CD4-positive, alpha-beta T cell (primary cell): ENCODE measurements at regions not wholly inside any gene's neighbourhood (a gene's known extent, or its start where the extent isn't known, plus 50 kb on each side); places are given as distances from the start of the nearest gene placed in this dataset.

Source experiments
- ATAC-seq: fragments of 200-7000 bp; cut with Tn5 transposase; one replicate; pipeline ENCODE4 v1.10.0; 2022; ENCODE audit warnings: mild to moderate bottlenecking; ENCODE audit not compliant: poor library complexity
- CTCF ChIA-PET: fragments of 350-600 bp; sonication (Branson Sonifier 250); formaldehyde crosslinking; loops from one replicate; lab custom pipeline; 2021; ENCODE audit warnings: antibody characterized with exemption, inconsistent platforms; lab: Charles Lee
- POLR2A ChIA-PET: fragments of 350-600 bp; sonication (Branson Sonifier 250); formaldehyde crosslinking; loops from one replicate; lab custom pipeline; 2021; ENCODE audit warnings: antibody characterized with exemption, inconsistent platforms; lab: Charles Lee
- DNase-seq, 14 experiments: peaks; one replicate each; pipeline ENCODE4 v3.0.0-alpha.2; 2013 to 2020; ENCODE audit warnings: mixed read lengths in 2 of 14
- H3K27ac ChIP-seq, 2 donors: one replicate each; pipeline versions ENCODE4 v1.5.1 to v1.7.0; 2013; ENCODE audit warnings: low read length in 2 of 2, low read depth in 1 of 2, mild to moderate bottlenecking in 1 of 2
- H3K27me3 ChIP-seq, 2 experiments: 1 replicate in 1 of 2; 2 replicates in 1 of 2; pipeline versions ENCODE4 v1.6.1 to v1.7.0; 2013; ENCODE audit warnings: low read length in 2 of 2, control low read depth in 1 of 2, mild to moderate bottlenecking in 1 of 2, moderate library complexity in 1 of 2; ENCODE audit not compliant: insufficient read depth in 2 of 2, control insufficient read depth in 1 of 2
- H3K36me3 ChIP-seq: one replicate; pipeline ENCODE4 v1.6.1; 2013; ENCODE audit warnings: low read length, control low read depth; ENCODE audit not compliant: insufficient read depth
- H3K4me1 ChIP-seq: one replicate; pipeline ENCODE4 v1.6.1; 2013; ENCODE audit warnings: low read length, control low read depth; ENCODE audit not compliant: insufficient read depth
- H3K4me3 ChIP-seq: one replicate; pipeline ENCODE4 v1.5.1; 2013; ENCODE audit warnings: mild to moderate bottlenecking, low read length, moderate library complexity
- H3K9me3 ChIP-seq, 2 experiments: 1 replicate in 1 of 2; 2 replicates in 1 of 2; pipeline versions ENCODE4 v1.6.1 to v1.7.0; 2013; ENCODE audit warnings: low read length in 2 of 2, mild to moderate bottlenecking in 2 of 2, control low read depth in 1 of 2, moderate library complexity in 1 of 2; ENCODE audit not compliant: control insufficient read depth in 1 of 2, insufficient read depth in 1 of 2
- H3K27ac Mint-ChIP-seq: one replicate; pipeline ENCODE4 v1.8.0; 2020; ENCODE audit warnings: mixed read lengths
- H3K27me3 Mint-ChIP-seq: one replicate; pipeline ENCODE4 v1.8.0; 2021; ENCODE audit warnings: mixed read lengths
- H3K36me3 Mint-ChIP-seq: one replicate; pipeline ENCODE4 v1.8.0; 2021; ENCODE audit warnings: low read depth, mixed read lengths
- H3K4me1 Mint-ChIP-seq: one replicate; pipeline ENCODE4 v1.8.0; 2021; ENCODE audit warnings: low read depth, mixed read lengths
- H3K4me3 Mint-ChIP-seq: one replicate; pipeline ENCODE4 v1.8.0; 2020; ENCODE audit warnings: mild to moderate bottlenecking, mixed read lengths
- H3K9me3 Mint-ChIP-seq: one replicate; pipeline ENCODE4 v1.8.0; 2020; ENCODE audit warnings: mixed read lengths
- intact Hi-C, 2 experiments: fragments of 100-400 bp; cut with DNase I in 1 of 2; cut with micrococcal nuclease in 1 of 2; formaldehyde crosslinking; loops; one replicate each; pipeline versions ENCODE4 v1.15.1 to v1.9.0; 2023 to 2025; cut with DNase I, micrococcal nuclease
- TF ChIP-seq, protein P1 (sequence below): fragments of 200-600 bp; IDR thresholded peaks from one replicate; pipeline ENCODE4 v1.8.0; 2022; ENCODE audit warnings: antibody characterized with exemption, mild to moderate bottlenecking

DNA sequence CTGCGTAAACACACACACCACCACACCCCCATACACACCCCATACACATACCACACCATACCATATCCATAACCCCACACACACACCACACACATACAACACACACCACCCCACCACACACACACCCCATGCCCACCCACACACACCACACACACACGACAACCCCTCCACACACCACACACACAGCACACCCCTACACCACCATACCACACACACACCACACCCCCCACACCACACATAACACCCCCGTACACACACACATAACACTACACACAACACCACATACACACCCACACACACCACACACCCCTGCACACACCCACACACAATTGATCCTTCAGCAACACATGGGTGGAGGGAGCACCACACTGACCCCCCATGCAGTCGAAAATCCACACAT, 50.3 kb upstream of the BMS1 start:
- Histone ChIP-seq H3K27ac (no peak overlapping the region), H3K4me3 (no peak overlapping the region), H3K4me1 (no peaks in the 10 kb centered on the region), H3K27me3 (peaks cover 6 to 7% of the 10 kb centered on the region in 2 experiments), H3K36me3 (no peaks in the 10 kb centered on the region), H3K9me3 (no peaks in the 10 kb centered on the region)
- POLR2A ChIA-PET, result no interaction called here
- H3K27me3 Mint-ChIP-seq, result peaks cover 56% of the 10 kb centered on the region
- DNase-seq, result no peak
- ATAC-seq, result no peak
- H3K4me3 Mint-ChIP-seq, result no peak overlapping the region
- CTCF ChIA-PET, result no interaction called here
- intact Hi-C loops, result no loop called here
- H3K4me1 Mint-ChIP-seq, result no peaks in the 10 kb centered on the region
- no peaks in the 10 kb centered on the region for H3K9me3 Mint-ChIP-seq
- H3K36me3 Mint-ChIP-seq, result no peaks in the 10 kb centered on the region
- H3K27ac Mint-ChIP-seq, result no peak overlapping the region
- TF ChIP-seq, protein P1, sequence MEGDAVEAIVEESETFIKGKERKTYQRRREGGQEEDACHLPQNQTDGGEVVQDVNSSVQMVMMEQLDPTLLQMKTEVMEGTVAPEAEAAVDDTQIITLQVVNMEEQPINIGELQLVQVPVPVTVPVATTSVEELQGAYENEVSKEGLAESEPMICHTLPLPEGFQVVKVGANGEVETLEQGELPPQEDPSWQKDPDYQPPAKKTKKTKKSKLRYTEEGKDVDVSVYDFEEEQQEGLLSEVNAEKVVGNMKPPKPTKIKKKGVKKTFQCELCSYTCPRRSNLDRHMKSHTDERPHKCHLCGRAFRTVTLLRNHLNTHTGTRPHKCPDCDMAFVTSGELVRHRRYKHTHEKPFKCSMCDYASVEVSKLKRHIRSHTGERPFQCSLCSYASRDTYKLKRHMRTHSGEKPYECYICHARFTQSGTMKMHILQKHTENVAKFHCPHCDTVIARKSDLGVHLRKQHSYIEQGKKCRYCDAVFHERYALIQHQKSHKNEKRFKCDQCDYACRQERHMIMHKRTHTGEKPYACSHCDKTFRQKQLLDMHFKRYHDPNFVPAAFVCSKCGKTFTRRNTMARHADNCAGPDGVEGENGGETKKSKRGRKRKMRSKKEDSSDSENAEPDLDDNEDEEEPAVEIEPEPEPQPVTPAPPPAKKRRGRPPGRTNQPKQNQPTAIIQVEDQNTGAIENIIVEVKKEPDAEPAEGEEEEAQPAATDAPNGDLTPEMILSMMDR, result no peak
